Liver (tissue), 8 donors: ENCODE measurements at regions not wholly inside any gene's neighbourhood (a gene's known extent, or its start where the extent isn't known, plus 50 kb on each side); places are given as distances from the start of the nearest gene placed in this dataset.
"Not testable (repeated sequence)": the region's sequence is repeated elsewhere in the genome, so short reads cannot be mapped to it uniquely, and the experiment has no call there.

Source experiments
- DNase-seq: peaks from one replicate; pipeline ENCODE4 v3.0.0-alpha.2; 2017; ENCODE audit warnings: low spot score
- H3K27ac ChIP-seq, 2 donors: one replicate each; pipeline ENCODE4 v1.7.0; 2013; ENCODE audit warnings: inconsistent platforms in 2 of 2, low read length in 2 of 2, control low read depth in 1 of 2, low read depth in 1 of 2, mild to moderate bottlenecking in 1 of 2
- H3K27me3 ChIP-seq, 4 donors: one replicate each; pipeline versions ENCODE4 v1.6.1 to v1.7.0; 2013; ENCODE audit warnings: low read length in 3 of 4, inconsistent platforms in 1 of 4, mild to moderate bottlenecking in 1 of 4, moderate library complexity in 1 of 4; ENCODE audit not compliant: control insufficient read depth in 4 of 4, insufficient read depth in 4 of 4
- H3K36me3 ChIP-seq, 4 donors: one replicate each; pipeline versions ENCODE4 v1.6.1 to v1.7.0; 2013; ENCODE audit warnings: low read length in 3 of 4, mild to moderate bottlenecking in 3 of 4, low read depth in 1 of 4, moderate library complexity in 1 of 4; ENCODE audit not compliant: control insufficient read depth in 4 of 4, insufficient read depth in 3 of 4
- H3K4me1 ChIP-seq, 4 donors: one replicate each; pipeline versions ENCODE4 v1.6.1 to v1.7.0; 2013; ENCODE audit warnings: low read length in 3 of 4, mild to moderate bottlenecking in 3 of 4, moderate library complexity in 1 of 4; ENCODE audit not compliant: control insufficient read depth in 4 of 4, insufficient read depth in 4 of 4
- H3K4me3 ChIP-seq, 3 donors: one replicate each; pipeline versions ENCODE4 v1.6.1 to v1.7.0; 2013; ENCODE audit warnings: low read length in 3 of 3, control low read depth in 1 of 3, low read depth in 1 of 3, mild to moderate bottlenecking in 1 of 3
- H3K9ac ChIP-seq, 2 donors: one replicate each; pipeline ENCODE4 v1.7.0; 2013; ENCODE audit warnings: low read length in 2 of 2, mild to moderate bottlenecking in 2 of 2, moderate library complexity in 2 of 2, control low read depth in 1 of 2, low read depth in 1 of 2
- H3K9me3 ChIP-seq, 4 donors: one replicate each; pipeline versions ENCODE4 v1.6.1 to v1.7.0; 2013; ENCODE audit warnings: low read length in 3 of 4; ENCODE audit not compliant: control insufficient read depth in 4 of 4
- FOXA1 ChIP-seq: IDR thresholded peaks from 2 replicates; pipeline ENCODE4 v1.6.1; 2016; ENCODE audit warnings: antibody characterized with exemption
- FOXA2 ChIP-seq: IDR thresholded peaks from 2 replicates; pipeline ENCODE4 v1.6.1; 2016; ENCODE audit warnings: antibody characterized with exemption
- GABPA ChIP-seq, 2 donors: IDR thresholded peaks in 1 of 2; conservative IDR thresholded peaks in 1 of 2; 2 replicates each; pipeline ENCODE4 v1.6.1; 2016; ENCODE audit warnings: antibody characterized with exemption in 2 of 2, mild to moderate bottlenecking in 1 of 2, moderate library complexity in 1 of 2
- HNF4G ChIP-seq: IDR thresholded peaks from 2 replicates; pipeline ENCODE4 v1.6.1; 2016; ENCODE audit warnings: antibody characterized with exemption
- MAX ChIP-seq: IDR thresholded peaks from 2 replicates; pipeline ENCODE4 v1.6.1; 2016; ENCODE audit warnings: antibody characterized with exemption
- RAD21 ChIP-seq, 2 donors: IDR thresholded peaks; 2 replicates each; pipeline ENCODE4 v1.6.1; 2016; ENCODE audit warnings: antibody characterized with exemption in 2 of 2, mild to moderate bottlenecking in 2 of 2
- RXRA ChIP-seq, 2 donors: IDR thresholded peaks; 2 replicates each; pipeline ENCODE4 v1.6.1; 2017 to 2018; ENCODE audit warnings: antibody characterized with exemption in 2 of 2, mild to moderate bottlenecking in 1 of 2
- SP1 ChIP-seq: IDR thresholded peaks from 2 replicates; pipeline ENCODE4 v1.6.1; 2018; ENCODE audit warnings: antibody characterized with exemption, mild to moderate bottlenecking
- TAF1 ChIP-seq: conservative IDR thresholded peaks from 2 replicates; pipeline ENCODE4 v1.6.1; 2016; ENCODE audit warnings: antibody characterized with exemption, mild to moderate bottlenecking
- YY1 ChIP-seq: IDR thresholded peaks from 2 replicates; pipeline ENCODE4 v1.6.1; 2016; ENCODE audit warnings: antibody characterized with exemption, mild to moderate bottlenecking
- WGBS: extraction: QIAGEN DNeasy Blood & Tissue Kit; methylation state at CpG from one replicate; pipeline ENCODE4 v1.1.7; 2013; 5-methylcytosine and 5-hydroxymethylcytosine counted together
- TF ChIP-seq, protein P1 (sequence below): fragments of 150-350 bp; IDR thresholded peaks from 2 replicates; pipeline ENCODE4 v1.5.1; 2017; ENCODE audit warnings: improper control_type of control experiment, low read depth, low read length; ENCODE audit not compliant: missing input control
- TF ChIP-seq, protein P2 (sequence below): IDR thresholded peaks from 2 replicates; pipeline ENCODE4 v1.6.1; 2016; ENCODE audit warnings: antibody characterized with exemption
- TF ChIP-seq, protein P3 (sequence below): IDR thresholded peaks from 2 replicates; pipeline ENCODE4 v1.6.1; 2016; ENCODE audit warnings: antibody characterized with exemption
- TF ChIP-seq, protein P4 (sequence below): IDR thresholded peaks from 2 replicates; pipeline ENCODE4 v1.6.1; 2016; ENCODE audit warnings: antibody characterized with exemption, mild to moderate bottlenecking
- donor health status: healthy.
- donor health status: healthy.
- donor health status: healthy.
- donor health status: healthy.
- donor health status: healthy.

DNA sequence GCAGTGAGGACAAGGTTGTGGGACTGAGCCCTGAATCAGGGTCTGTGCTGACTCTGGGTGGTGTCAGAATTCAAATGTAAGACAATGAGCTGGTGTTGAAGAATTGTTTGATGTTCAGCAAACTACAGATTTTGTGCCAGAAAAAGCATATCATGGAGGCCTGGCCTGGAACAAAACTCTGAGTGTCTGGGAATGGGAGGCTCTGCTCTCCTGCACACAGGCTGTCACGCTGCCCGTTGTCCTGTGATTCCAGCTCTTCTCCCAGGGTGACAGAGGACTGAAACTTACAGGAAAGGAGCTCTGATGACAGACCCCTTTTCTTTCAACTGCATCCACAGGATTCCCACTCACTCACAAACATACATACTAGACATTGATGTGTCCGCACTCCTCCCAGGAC is 120.1 kb downstream of the ZNF486 start:
- no peak for DNase-seq
- H3K4me1 ChIP-seq, result no peaks in the 10 kb centered on the region
- no peaks in the 10 kb centered on the region for H3K36me3 ChIP-seq
- H3K27ac ChIP-seq, result no peak overlapping the region
- H3K4me3 ChIP-seq, result no peak overlapping the region
- TF ChIP-seq RAD21 (IDR thresholded peaks at IDR 0.05) (no peak), MAX (no peak), SP1 (no peak), TAF1 (no peak), YY1 (no peak)
- TF ChIP-seq, protein P1, sequence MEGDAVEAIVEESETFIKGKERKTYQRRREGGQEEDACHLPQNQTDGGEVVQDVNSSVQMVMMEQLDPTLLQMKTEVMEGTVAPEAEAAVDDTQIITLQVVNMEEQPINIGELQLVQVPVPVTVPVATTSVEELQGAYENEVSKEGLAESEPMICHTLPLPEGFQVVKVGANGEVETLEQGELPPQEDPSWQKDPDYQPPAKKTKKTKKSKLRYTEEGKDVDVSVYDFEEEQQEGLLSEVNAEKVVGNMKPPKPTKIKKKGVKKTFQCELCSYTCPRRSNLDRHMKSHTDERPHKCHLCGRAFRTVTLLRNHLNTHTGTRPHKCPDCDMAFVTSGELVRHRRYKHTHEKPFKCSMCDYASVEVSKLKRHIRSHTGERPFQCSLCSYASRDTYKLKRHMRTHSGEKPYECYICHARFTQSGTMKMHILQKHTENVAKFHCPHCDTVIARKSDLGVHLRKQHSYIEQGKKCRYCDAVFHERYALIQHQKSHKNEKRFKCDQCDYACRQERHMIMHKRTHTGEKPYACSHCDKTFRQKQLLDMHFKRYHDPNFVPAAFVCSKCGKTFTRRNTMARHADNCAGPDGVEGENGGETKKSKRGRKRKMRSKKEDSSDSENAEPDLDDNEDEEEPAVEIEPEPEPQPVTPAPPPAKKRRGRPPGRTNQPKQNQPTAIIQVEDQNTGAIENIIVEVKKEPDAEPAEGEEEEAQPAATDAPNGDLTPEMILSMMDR, result no peak
- TF ChIP-seq, protein P2, sequence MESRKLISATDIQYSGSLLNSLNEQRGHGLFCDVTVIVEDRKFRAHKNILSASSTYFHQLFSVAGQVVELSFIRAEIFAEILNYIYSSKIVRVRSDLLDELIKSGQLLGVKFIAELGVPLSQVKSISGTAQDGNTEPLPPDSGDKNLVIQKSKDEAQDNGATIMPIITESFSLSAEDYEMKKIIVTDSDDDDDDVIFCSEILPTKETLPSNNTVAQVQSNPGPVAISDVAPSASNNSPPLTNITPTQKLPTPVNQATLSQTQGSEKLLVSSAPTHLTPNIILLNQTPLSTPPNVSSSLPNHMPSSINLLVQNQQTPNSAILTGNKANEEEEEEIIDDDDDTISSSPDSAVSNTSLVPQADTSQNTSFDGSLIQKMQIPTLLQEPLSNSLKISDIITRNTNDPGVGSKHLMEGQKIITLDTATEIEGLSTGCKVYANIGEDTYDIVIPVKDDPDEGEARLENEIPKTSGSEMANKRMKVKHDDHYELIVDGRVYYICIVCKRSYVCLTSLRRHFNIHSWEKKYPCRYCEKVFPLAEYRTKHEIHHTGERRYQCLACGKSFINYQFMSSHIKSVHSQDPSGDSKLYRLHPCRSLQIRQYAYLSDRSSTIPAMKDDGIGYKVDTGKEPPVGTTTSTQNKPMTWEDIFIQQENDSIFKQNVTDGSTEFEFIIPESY, result no peak
- TF ChIP-seq, protein P3, sequence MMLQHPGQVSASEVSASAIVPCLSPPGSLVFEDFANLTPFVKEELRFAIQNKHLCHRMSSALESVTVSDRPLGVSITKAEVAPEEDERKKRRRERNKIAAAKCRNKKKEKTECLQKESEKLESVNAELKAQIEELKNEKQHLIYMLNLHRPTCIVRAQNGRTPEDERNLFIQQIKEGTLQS, result no peak
- TF ChIP-seq, protein P4, sequence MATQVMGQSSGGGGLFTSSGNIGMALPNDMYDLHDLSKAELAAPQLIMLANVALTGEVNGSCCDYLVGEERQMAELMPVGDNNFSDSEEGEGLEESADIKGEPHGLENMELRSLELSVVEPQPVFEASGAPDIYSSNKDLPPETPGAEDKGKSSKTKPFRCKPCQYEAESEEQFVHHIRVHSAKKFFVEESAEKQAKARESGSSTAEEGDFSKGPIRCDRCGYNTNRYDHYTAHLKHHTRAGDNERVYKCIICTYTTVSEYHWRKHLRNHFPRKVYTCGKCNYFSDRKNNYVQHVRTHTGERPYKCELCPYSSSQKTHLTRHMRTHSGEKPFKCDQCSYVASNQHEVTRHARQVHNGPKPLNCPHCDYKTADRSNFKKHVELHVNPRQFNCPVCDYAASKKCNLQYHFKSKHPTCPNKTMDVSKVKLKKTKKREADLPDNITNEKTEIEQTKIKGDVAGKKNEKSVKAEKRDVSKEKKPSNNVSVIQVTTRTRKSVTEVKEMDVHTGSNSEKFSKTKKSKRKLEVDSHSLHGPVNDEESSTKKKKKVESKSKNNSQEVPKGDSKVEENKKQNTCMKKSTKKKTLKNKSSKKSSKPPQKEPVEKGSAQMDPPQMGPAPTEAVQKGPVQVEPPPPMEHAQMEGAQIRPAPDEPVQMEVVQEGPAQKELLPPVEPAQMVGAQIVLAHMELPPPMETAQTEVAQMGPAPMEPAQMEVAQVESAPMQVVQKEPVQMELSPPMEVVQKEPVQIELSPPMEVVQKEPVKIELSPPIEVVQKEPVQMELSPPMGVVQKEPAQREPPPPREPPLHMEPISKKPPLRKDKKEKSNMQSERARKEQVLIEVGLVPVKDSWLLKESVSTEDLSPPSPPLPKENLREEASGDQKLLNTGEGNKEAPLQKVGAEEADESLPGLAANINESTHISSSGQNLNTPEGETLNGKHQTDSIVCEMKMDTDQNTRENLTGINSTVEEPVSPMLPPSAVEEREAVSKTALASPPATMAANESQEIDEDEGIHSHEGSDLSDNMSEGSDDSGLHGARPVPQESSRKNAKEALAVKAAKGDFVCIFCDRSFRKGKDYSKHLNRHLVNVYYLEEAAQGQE, result no peak
- H3K27me3 ChIP-seq, result no peaks in the 10 kb centered on the region
- H3K9ac ChIP-seq, result no peak overlapping the region
- WGBS, result 78% methylated on average over 3 of the region's 3 CpGs
- H3K9me3 ChIP-seq, result peaks cover 0 to 3% (median 0%) of the 10 kb centered on the region in 4 donors

DNA sequence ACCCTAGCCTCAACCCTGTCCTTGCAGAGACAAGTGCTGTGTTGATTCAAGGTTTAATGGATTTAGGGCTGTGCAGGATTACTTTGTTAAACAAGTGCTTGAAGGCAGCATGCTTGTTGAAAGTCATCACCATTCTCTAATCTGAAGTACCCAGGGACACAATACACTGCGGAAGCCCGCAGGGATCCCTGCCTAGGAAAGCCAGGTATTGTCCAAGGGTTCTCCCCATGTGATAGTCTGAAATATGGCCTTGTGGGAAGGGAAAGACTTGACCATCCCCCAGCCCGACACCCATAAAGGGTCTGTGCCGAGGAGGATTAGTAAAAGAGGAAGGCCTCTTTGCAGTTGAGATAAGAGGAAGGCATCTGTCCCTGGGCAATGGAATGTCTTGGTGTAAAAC is 118.9 kb downstream of the ZNF486 start:
- 31% methylated on average over 4 of the region's 4 CpGs for WGBS
- H3K27ac ChIP-seq, H3K9me3 ChIP-seq, H3K36me3 ChIP-seq, H3K27me3 ChIP-seq, H3K9ac ChIP-seq, H3K4me1 ChIP-seq, H3K4me3 ChIP-seq, DNase-seq: not testable (repeated sequence)

- Histone ChIP-seq H3K27me3 (no peaks in the 10 kb centered on the region), H3K4me3 (no peak overlapping the region), H3K9me3 (peaks cover 0 to 3% (median 0%) of the 10 kb centered on the region in 4 donors), H3K4me1 (no peaks in the 10 kb centered on the region), H3K27ac (no peak overlapping the region), H3K36me3 (no peaks in the 10 kb centered on the region), H3K9ac (no peak overlapping the region)
- WGBS, result 75% methylated on average over 4 of the region's 4 CpGs
- no peak for DNase-seq
- TF ChIP-seq, protein P4, result no peak
- TF ChIP-seq RXRA (IDR thresholded peaks at IDR 0.05), result no peak
- no peak for TF ChIP-seq FOXA1
- TF ChIP-seq FOXA2, result no peak
- TF ChIP-seq, protein P1, result no peak
- TF ChIP-seq GABPA (IDR thresholded peaks at IDR 0.05 in 1 of 2, conservative IDR thresholded peaks at IDR 0.05 in 1 of 2), result no peak
- TF ChIP-seq TAF1, result no peak
- TF ChIP-seq HNF4G, result no peak
Measured at GRCh38 chr19:20279516-20279915, 112.5 kb downstream of the ZNF486 start.
